Prostate gland (tissue), 2 donors: ENCODE measurements at regions not wholly inside any gene's neighbourhood (a gene's known extent, or its start where the extent isn't known, plus 50 kb on each side); places are given as distances from the start of the nearest gene placed in this dataset.

Experiments used
- POLR2A ChIP-seq: fragments of 450-650 bp; IDR thresholded peaks from one replicate; pipeline ENCODE4 v1.6.1; 2016; ENCODE audit warnings: antibody characterized with exemption, mild to moderate bottlenecking
- TF ChIP-seq, protein P1 (sequence below), 4 experiments: fragments of 200-600 bp in 2 of 4; fragments of 450-650 bp in 2 of 4; sonication (generic) in 2 of 4; IDR thresholded peaks; 1 replicate in 3 of 4; 2 replicates in 1 of 4; pipeline ENCODE4 v1.5.1; 2016 to 2019; ENCODE audit warnings: antibody characterized with exemption in 4 of 4, mild to moderate bottlenecking in 2 of 4, moderate library complexity in 2 of 4

DNA sequence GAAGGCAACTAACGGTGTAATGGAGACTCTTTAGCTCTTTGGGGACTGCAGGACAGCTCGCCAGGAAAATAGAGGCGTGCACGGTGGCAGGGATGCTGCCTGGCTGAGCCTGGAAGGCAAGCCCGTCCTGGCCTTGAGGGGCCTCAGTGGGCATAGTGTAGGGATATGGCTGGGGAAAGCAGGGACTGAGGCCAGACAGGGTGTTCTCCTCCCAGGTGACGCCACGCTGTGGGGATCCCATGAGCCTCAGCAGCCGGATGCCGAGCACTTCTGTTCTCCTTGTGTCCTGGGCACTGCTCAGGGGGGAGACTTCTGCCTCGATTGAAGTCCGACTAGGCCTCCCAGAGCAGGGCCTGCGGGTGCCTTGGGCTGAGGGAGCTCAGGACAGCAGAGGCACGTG lies 89.2 kb downstream of the NPIPB11 start:
- TF ChIP-seq, protein P1, sequence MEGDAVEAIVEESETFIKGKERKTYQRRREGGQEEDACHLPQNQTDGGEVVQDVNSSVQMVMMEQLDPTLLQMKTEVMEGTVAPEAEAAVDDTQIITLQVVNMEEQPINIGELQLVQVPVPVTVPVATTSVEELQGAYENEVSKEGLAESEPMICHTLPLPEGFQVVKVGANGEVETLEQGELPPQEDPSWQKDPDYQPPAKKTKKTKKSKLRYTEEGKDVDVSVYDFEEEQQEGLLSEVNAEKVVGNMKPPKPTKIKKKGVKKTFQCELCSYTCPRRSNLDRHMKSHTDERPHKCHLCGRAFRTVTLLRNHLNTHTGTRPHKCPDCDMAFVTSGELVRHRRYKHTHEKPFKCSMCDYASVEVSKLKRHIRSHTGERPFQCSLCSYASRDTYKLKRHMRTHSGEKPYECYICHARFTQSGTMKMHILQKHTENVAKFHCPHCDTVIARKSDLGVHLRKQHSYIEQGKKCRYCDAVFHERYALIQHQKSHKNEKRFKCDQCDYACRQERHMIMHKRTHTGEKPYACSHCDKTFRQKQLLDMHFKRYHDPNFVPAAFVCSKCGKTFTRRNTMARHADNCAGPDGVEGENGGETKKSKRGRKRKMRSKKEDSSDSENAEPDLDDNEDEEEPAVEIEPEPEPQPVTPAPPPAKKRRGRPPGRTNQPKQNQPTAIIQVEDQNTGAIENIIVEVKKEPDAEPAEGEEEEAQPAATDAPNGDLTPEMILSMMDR (IDR thresholded peaks at IDR 0.05) = no peak
- no peak for TF ChIP-seq POLR2A
